ENCODE measurements at regions not wholly inside any gene's neighbourhood (a gene's known extent, or its start where the extent isn't known, plus 50 kb on each side); places are given as distances from the start of the nearest gene placed in this dataset.

DNA sequence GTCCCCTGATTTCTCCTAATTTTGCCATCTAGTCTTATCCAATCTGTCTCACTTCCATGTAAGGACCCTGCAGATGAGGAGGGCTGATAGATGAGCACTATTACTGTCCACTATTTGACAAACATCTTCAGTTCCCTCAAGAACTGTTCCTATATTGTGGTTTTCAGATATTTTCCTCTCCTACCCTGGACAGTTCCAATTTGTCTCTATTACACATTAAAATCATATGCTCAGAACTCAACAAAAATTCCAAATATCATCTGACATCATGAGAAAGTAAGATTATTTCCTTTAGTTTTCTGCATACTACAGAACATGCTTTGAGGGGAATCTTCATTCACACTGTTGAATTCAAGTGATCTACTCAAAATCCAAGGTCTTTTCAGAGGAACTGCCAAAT lies 265.6 kb upstream of the ARID1B start:
- TF ChIP-seq EZH2 (IDR thresholded peaks at IDR 0.05; ENCODE audit: insufficient read depth, poor library complexity, severe bottlenecking) (no peak), EZH2phosphoT487 (IDR thresholded peaks at IDR 0.05; ENCODE audit: insufficient read depth, low read depth) (no peak)

Data from GM23248 (cell line).